Stomach (tissue), 8 donors: ENCODE measurements at regions not wholly inside any gene's neighbourhood (a gene's known extent, or its start where the extent isn't known, plus 50 kb on each side); places are given as distances from the start of the nearest gene placed in this dataset.
A peak's percentile ranks its signal among the peaks of the same experiment; 100 is the strongest.
"Not testable (repeated sequence)": the region's sequence is repeated elsewhere in the genome, so short reads cannot be mapped to it uniquely, and the experiment has no call there.

Experiments
- DNase-seq, 2 donors: peaks; one replicate each; pipeline versions ENCODE4 v3.0.0 to v3.0.0-alpha.2; 2013 to 2019
- H3K27ac ChIP-seq, 5 donors: fragments of 200-600 bp in 4 of 5; sonication (generic) in 4 of 5; one replicate each; pipeline ENCODE4 v1.5.1; 2013 to 2019; ENCODE audit warnings: mild to moderate bottlenecking in 1 of 5, moderate library complexity in 1 of 5
- H3K27me3 ChIP-seq, 3 donors: fragments of 200-600 bp; sonication (generic); one replicate each; pipeline ENCODE4 v1.5.1; 2017 to 2019; ENCODE audit warnings: mixed run types in 1 of 3
- H3K36me3 ChIP-seq, 4 donors: fragments of 200-600 bp; sonication (generic); 1 replicate in 3 of 4; 2 replicates in 1 of 4; pipeline ENCODE4 v1.5.1; 2016 to 2019
- H3K4me1 ChIP-seq, 4 donors: fragments of 200-600 bp; sonication (generic); one replicate each; pipeline ENCODE4 v1.5.1; 2016 to 2019
- H3K4me3 ChIP-seq, 4 donors: fragments of 200-600 bp; sonication (generic) in 3 of 4; one replicate each; pipeline ENCODE4 v1.5.1; 2016 to 2019; ENCODE audit warnings: mild to moderate bottlenecking in 1 of 4
- H3K9me3 ChIP-seq, 4 donors: fragments of 200-600 bp; sonication (generic); one replicate each; pipeline ENCODE4 v1.5.1; 2016 to 2019
- EP300 ChIP-seq: sonication (generic); formaldehyde crosslinking; IDR thresholded peaks from one replicate; pipeline ENCODE4 v1.6.1; 2017; ENCODE audit warnings: antibody characterized with exemption
- POLR2A ChIP-seq, 4 donors: fragments of 450-650 bp; IDR thresholded peaks; one replicate each; pipeline ENCODE4 v1.6.1; 2016; ENCODE audit warnings: antibody characterized with exemption in 4 of 4, control low read depth in 2 of 4, mild to moderate bottlenecking in 1 of 4, moderate library complexity in 1 of 4
- POLR2AphosphoS5 ChIP-seq, 3 donors: sonication (generic); formaldehyde crosslinking; IDR thresholded peaks; one replicate each; pipeline ENCODE4 v1.6.1; 2016; ENCODE audit warnings: antibody characterized with exemption in 3 of 3
- WGBS, 5 donors: extraction: QIAGEN DNeasy Blood & Tissue Kit in 3 of 5; methylation state at CpG; one replicate each; pipeline versions ENCODE4 v1.1.5 to v1.1.7; 2013 to 2018; 5-methylcytosine and 5-hydroxymethylcytosine counted together
- intact Hi-C: fragments of 100-400 bp; cut with DNase I; formaldehyde crosslinking; loops from one replicate; pipeline ENCODE4 v1.15.1; 2023; ENCODE audit warnings: low total_unique reads
- TF ChIP-seq, protein P1 (sequence below), 7 experiments: fragments of 450-650 bp in 4 of 7; fragments of 200-600 bp in 3 of 7; sonication (generic) in 3 of 7; IDR thresholded peaks; one replicate each; pipeline ENCODE4 v1.5.1; 2016 to 2019; ENCODE audit warnings: antibody characterized with exemption in 7 of 7, control low read depth in 2 of 7, mild to moderate bottlenecking in 1 of 7
- donor health status: healthy with polysubstance abuse.
- donor health status: Bipolar disorder and iron deficiency.
- donor health status: healthy.

DNA sequence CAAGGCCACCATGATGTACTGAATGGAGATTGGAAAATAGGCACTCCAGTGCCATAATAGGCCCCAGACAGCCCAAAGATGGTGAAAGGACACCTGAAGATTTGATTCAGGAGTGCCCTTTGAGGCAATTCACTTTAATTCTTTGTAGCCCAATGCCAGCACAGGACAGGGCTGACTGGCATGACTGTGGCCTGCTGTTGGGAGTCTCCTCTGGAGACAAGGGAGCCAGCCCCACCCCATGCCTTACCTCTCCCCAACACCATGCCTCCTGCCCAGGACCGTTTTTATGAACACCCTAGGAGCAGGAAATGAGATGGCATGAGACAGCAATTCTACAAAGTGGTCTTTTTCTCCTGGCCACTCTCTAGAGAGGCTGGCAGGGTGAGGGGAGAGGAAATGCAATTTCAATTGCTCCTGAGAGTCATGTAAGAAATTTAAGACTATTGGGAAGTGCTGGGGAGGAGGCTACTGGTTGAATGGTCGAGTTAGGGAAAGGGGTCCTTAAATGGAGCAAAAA lies 94.2 kb upstream of the MAMLD1 start:
- Histone ChIP-seq H3K9me3 (no peaks in the 10 kb centered on the region), H3K36me3 (no peaks in the 10 kb centered on the region), H3K27me3 (no peaks in the 10 kb centered on the region), H3K27ac (peak overlapping the region in 2 of 5 donors; percentile 22 to 66), H3K4me1 (peaks cover 0 to 16% (median 0%) of the 10 kb centered on the region in 4 donors), H3K4me3 (no peak overlapping the region)
- intact Hi-C loops: no loop called here
- TF ChIP-seq POLR2AphosphoS5 (IDR thresholded peaks at IDR 0.05) (no peak), POLR2A (IDR thresholded peaks at IDR 0.05) (no peak), EP300 (no peak)
- TF ChIP-seq, protein P1, sequence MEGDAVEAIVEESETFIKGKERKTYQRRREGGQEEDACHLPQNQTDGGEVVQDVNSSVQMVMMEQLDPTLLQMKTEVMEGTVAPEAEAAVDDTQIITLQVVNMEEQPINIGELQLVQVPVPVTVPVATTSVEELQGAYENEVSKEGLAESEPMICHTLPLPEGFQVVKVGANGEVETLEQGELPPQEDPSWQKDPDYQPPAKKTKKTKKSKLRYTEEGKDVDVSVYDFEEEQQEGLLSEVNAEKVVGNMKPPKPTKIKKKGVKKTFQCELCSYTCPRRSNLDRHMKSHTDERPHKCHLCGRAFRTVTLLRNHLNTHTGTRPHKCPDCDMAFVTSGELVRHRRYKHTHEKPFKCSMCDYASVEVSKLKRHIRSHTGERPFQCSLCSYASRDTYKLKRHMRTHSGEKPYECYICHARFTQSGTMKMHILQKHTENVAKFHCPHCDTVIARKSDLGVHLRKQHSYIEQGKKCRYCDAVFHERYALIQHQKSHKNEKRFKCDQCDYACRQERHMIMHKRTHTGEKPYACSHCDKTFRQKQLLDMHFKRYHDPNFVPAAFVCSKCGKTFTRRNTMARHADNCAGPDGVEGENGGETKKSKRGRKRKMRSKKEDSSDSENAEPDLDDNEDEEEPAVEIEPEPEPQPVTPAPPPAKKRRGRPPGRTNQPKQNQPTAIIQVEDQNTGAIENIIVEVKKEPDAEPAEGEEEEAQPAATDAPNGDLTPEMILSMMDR (IDR thresholded peaks at IDR 0.05): no peak
- no peak for DNase-seq
- 17 to 44% (median 26%) methylated on average over 2 of the region's 2 CpGs for WGBS, 5 donors

DNA sequence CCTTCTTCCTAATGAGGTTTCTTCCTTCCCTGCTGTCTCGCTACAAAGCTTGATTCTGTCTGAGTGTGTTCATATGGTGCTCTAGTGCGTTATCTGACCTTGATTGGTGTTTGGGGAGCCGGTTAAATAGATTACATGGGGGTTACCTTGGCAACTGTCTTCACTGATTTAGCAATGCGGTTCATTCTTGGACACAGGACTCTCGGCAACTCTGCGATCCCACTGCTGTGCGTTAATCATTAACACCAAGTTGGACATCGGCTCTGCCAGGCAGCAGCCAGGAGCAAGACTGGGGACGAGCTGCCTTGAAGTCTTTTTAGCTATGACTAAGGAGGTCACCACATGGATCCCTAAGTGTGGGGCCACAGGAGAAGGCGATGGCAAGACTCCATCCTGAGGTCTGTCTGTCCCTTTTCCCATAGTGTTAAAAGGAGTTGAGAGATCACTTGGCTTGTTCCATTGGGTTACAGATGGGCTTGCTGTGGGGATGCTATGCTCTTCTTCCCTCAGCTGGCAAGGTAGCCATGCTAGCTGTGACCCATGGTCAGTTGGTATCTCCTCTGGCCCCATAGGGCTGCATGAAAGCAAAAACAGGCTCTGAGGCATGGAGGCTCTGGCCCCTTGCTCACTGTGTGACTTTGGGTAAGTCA lies 93.4 kb upstream of the MAMLD1 start:
- H3K4me1 ChIP-seq: peaks cover 0 to 16% (median 0%) of the 10 kb centered on the region in 4 donors
- WGBS, 5 donors: 18 to 44% (median 34%) methylated on average over 10 of the region's 10 CpGs
- peak in 2 of 3 donors; percentile 21 for TF ChIP-seq POLR2AphosphoS5 (IDR thresholded peaks at IDR 0.05)
- TF ChIP-seq, protein P1 (IDR thresholded peaks at IDR 0.05): no peak
- TF ChIP-seq POLR2A (IDR thresholded peaks at IDR 0.05): no peak
- TF ChIP-seq EP300: no peak
- no peaks in the 10 kb centered on the region for H3K27me3 ChIP-seq
- H3K4me3 ChIP-seq: no peak overlapping the region
- intact Hi-C loops: no loop called here
- no peaks in the 10 kb centered on the region for H3K9me3 ChIP-seq
- H3K36me3 ChIP-seq: no peaks in the 10 kb centered on the region
- H3K27ac ChIP-seq: peak overlapping the region in 4 of 5 donors; percentile 21 to 66 (median 42)
- peak; percentile 71 to 85 for DNase-seq

DNA sequence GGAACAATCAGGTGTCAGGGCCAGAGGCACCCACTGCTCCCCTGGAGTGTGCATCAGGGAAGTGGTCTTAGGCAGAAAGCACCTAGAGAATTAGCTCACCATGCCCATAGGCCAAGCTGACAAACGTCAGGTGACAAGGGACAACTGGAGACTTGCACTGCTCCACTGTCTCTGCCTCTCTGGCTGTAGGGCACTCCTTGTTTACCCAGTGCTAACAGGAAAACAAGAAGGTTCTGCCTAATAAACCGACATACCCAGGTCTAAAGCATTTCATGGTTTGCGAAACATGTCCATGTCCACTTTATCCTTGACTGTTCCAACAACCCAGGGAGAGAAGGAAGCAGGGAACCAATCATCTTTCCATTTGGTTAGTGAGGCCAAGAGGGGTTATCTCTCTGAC lies 92.5 kb upstream of the MAMLD1 start:
- H3K9me3 ChIP-seq: no peaks in the 10 kb centered on the region
- 35 to 75% (median 43%) methylated on average over 1 to 3 of the region's 3 CpGs for WGBS, 5 donors
- H3K4me3 ChIP-seq: no peak overlapping the region
- no peak for DNase-seq
- H3K4me1 ChIP-seq: peaks cover 0 to 16% (median 0%) of the 10 kb centered on the region in 4 donors
- no peaks in the 10 kb centered on the region for H3K36me3 ChIP-seq
- intact Hi-C loops: no loop called here
- H3K27me3 ChIP-seq: no peaks in the 10 kb centered on the region
- TF ChIP-seq POLR2AphosphoS5 (IDR thresholded peaks at IDR 0.05) (no peak), EP300 (no peak)
- peak overlapping the region in 2 of 5 donors; percentile 0 to 13 for H3K27ac ChIP-seq

DNA sequence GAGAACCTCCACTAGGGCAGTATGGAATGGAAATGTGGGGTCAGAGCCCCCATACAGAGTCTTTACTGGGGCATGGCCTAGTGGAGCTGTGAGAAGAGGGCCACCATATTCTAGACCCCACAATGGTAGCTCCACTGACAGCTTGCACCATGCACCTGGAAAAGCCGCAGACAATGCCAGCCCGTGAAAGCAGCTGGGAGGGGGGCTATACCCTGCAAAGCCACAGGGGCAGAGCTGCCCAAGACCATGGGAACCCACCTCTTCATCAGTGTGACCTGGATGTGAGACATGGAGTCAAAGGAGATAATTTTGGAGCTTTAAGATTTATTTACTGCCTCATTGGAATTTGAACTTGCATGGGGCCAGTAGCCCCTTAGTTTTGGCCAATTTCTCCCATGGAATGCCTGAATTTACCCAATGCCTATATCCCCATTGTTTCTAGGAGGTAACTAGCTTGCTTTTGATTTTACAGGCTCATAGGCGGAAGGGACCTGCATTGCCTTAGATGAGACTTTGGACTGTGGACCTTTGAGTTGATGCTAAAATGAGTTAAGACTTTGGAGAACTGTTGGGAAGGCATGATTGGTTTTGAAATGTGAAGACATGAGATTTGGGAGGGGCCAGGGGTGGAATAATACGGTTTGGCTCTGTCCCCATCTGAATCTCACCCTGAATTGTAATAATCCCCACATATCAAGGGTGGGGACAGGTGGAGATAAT lies 89.4 kb upstream of the MAMLD1 start:
- H3K27ac ChIP-seq, DNase-seq, H3K4me3 ChIP-seq, H3K27me3 ChIP-seq, H3K9me3 ChIP-seq, H3K36me3 ChIP-seq, intact Hi-C loops: not testable (repeated sequence)
- peaks cover 0 to 16% (median 0%) of the 10 kb centered on the region in 4 donors for H3K4me1 ChIP-seq
- 72 to 92% (median 80%) methylated on average over 4 of the region's 4 CpGs for WGBS, 5 donors

DNA sequence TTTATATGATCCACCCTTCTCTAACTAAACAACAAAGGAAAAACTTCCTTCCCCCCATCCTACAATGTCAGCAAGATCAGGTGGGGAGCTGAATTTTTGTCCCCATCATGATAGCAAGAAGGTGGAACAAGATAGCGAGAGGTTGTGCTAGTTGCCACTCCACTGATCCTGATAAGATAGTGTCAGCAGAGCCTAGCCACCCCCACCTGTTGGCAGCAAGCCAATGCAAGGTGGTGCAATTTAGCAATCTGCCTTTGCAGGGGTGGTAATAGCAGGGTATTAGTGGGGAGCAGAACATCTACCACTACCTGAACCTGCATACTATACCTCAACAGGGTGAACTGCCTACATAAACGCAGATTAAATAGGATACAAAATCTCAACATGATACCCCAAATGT lies 80.2 kb upstream of the MAMLD1 start:
- no peaks in the 10 kb centered on the region for H3K36me3 ChIP-seq
- no peaks in the 10 kb centered on the region for H3K9me3 ChIP-seq
- no peak overlapping the region for H3K27ac ChIP-seq
- no peaks in the 10 kb centered on the region for H3K27me3 ChIP-seq
- intact Hi-C loops: no loop called here
- TF ChIP-seq POLR2AphosphoS5 (IDR thresholded peaks at IDR 0.05) (no peak), POLR2A (IDR thresholded peaks at IDR 0.05) (no peak), EP300 (no peak)
- TF ChIP-seq, protein P1 (IDR thresholded peaks at IDR 0.05): no peak
- no peaks in the 10 kb centered on the region for H3K4me1 ChIP-seq
- 46 to 81% (median 61%) methylated on average over 2 of the region's 2 CpGs for WGBS, 5 donors
- DNase-seq: no peak
- no peak overlapping the region for H3K4me3 ChIP-seq
